ENCODE measurements at regions not wholly inside any gene's neighbourhood (a gene's known extent, or its start where the extent isn't known, plus 50 kb on each side); places are given as distances from the start of the nearest gene placed in this dataset.

- H3K27ac ChIP-seq, result no peak overlapping the region
- H3K4me1 ChIP-seq, result no peaks in the 10 kb centered on the region
- no peak for DNase-seq
- H3K9me3 ChIP-seq, result no peaks in the 10 kb centered on the region
- intact Hi-C loops (cut with DNase I; ENCODE audit: low total_unique reads), result loop anchor here (10.0 kb wide), 2 partner anchors 194 to 284 kb away; partner anchors contain the start of gene SCN3A
- no peaks in the 10 kb centered on the region for H3K27me3 ChIP-seq
- H3K4me3 ChIP-seq, result no peak overlapping the region
- TF ChIP-seq, protein P1, sequence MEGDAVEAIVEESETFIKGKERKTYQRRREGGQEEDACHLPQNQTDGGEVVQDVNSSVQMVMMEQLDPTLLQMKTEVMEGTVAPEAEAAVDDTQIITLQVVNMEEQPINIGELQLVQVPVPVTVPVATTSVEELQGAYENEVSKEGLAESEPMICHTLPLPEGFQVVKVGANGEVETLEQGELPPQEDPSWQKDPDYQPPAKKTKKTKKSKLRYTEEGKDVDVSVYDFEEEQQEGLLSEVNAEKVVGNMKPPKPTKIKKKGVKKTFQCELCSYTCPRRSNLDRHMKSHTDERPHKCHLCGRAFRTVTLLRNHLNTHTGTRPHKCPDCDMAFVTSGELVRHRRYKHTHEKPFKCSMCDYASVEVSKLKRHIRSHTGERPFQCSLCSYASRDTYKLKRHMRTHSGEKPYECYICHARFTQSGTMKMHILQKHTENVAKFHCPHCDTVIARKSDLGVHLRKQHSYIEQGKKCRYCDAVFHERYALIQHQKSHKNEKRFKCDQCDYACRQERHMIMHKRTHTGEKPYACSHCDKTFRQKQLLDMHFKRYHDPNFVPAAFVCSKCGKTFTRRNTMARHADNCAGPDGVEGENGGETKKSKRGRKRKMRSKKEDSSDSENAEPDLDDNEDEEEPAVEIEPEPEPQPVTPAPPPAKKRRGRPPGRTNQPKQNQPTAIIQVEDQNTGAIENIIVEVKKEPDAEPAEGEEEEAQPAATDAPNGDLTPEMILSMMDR (IDR thresholded peaks at IDR 0.05), result no peak
- TF ChIP-seq POLR2A (IDR thresholded peaks at IDR 0.05), result no peak
- H3K36me3 ChIP-seq (ENCODE audit: low read depth, missing control alignments), result no peaks in the 10 kb centered on the region
- WGBS, 2 donors, result 96% methylated on average over 1 of the region's 1 CpG
These were observed 55.2 kb upstream of the SLC38A11 start for GRCh38 chr2:165010556-165010955.

GRCh38 chr2:165009466-165009865, 54.1 kb upstream of the SLC38A11 start:
- Histone ChIP-seq H3K9me3 (no peaks in the 10 kb centered on the region), H3K27me3 (no peaks in the 10 kb centered on the region), H3K36me3 (ENCODE audit: low read depth, missing control alignments) (no peaks in the 10 kb centered on the region), H3K4me3 (no peak overlapping the region), H3K27ac (no peak overlapping the region), H3K4me1 (no peaks in the 10 kb centered on the region)
- 84 to 86% methylated on average over 1 of the region's 1 CpG for WGBS, 2 donors
- DNase-seq, result no peak
- intact Hi-C loops (cut with DNase I; ENCODE audit: low total_unique reads), result no loop called here
- TF ChIP-seq, protein P1 (IDR thresholded peaks at IDR 0.05), result no peak
- no peak for TF ChIP-seq POLR2A (IDR thresholded peaks at IDR 0.05)

GRCh38 chr2:165008730-165009315, 53.5 kb upstream of the SLC38A11 start:
- no peak for DNase-seq
- H3K9me3 ChIP-seq, result no peaks in the 10 kb centered on the region
- intact Hi-C loops (cut with DNase I; ENCODE audit: low total_unique reads), result no loop called here
- no peaks in the 10 kb centered on the region for H3K4me1 ChIP-seq
- TF ChIP-seq, protein P1 (IDR thresholded peaks at IDR 0.05), result no peak
- TF ChIP-seq POLR2A (IDR thresholded peaks at IDR 0.05), result no peak
- no peaks in the 10 kb centered on the region for H3K36me3 ChIP-seq (ENCODE audit: low read depth, missing control alignments)
- no peak overlapping the region for H3K27ac ChIP-seq
- H3K27me3 ChIP-seq, result no peaks in the 10 kb centered on the region
- H3K4me3 ChIP-seq, result no peak overlapping the region
- 88 to 90% methylated on average over 3 of the region's 3 CpGs for WGBS, 2 donors

DNA sequence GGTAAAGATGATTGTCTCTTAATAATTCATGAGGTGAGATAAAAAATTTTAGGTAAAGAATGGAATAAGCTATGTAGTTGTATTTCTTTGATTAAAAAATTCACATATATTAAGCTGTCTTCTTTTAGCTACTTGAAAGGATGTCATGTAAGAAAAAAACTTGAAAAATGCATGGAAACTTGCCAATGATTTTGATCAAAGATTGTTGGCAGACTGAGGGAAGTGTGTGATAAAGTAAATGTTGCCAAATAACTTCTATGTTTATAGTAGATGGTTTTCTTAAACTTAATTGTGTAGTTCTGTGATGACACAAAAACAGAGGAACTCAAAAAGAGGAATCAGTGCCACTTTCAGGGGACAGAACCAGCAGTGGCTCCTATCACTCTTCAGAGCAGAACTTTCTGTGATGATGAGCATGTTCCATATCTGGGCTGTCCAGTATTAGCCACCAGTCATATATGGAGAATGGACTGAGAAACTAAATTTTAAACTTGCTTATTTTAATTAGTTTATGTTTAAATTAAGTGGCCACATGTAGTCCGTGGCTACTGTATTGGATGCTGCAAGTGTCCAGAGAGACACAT, 51.9 kb upstream of the SLC38A11 start:
- no peak for TF ChIP-seq POLR2A (IDR thresholded peaks at IDR 0.05)
- TF ChIP-seq, protein P1 (IDR thresholded peaks at IDR 0.05), result no peak
- intact Hi-C loops (cut with DNase I; ENCODE audit: low total_unique reads), result no loop called here
- no peak overlapping the region for H3K27ac ChIP-seq
- H3K27me3 ChIP-seq, result no peaks in the 10 kb centered on the region
- no peak overlapping the region for H3K4me3 ChIP-seq
- H3K4me1 ChIP-seq, result no peaks in the 10 kb centered on the region
- no peaks in the 10 kb centered on the region for H3K9me3 ChIP-seq
- WGBS, 2 donors, result 86 to 94% methylated on average over 1 of the region's 1 CpG
- no peak for DNase-seq
- no peaks in the 10 kb centered on the region for H3K36me3 ChIP-seq (ENCODE audit: low read depth, missing control alignments)
